SK-N-MC (cell line): ENCODE measurements at regions not wholly inside any gene's neighbourhood (a gene's known extent, or its start where the extent isn't known, plus 50 kb on each side); places are given as distances from the start of the nearest gene placed in this dataset.

ENCODE experiments used
- EZH2 ChIP-seq: fragments of 200-600 bp; sonication (generic); IDR thresholded peaks from one replicate; pipeline ENCODE4 v1.6.1; 2017; ENCODE audit warnings: antibody characterized with exemption
- FOXP2 ChIP-seq: optimal IDR thresholded peaks from 2 replicates; pipeline ENCODE3; 2011; ENCODE audit warnings: mild to moderate bottlenecking, moderate library complexity; ENCODE audit not compliant: insufficient read depth; ENCODE audit errors: extremely low read length, control extremely low read depth
- POLR2AphosphoS5 ChIP-seq: IDR thresholded peaks from 2 replicates; pipeline ENCODE4 v1.6.1; 2012; ENCODE audit warnings: mild to moderate bottlenecking, low read depth, low read length, borderline replicate concordance

DNA sequence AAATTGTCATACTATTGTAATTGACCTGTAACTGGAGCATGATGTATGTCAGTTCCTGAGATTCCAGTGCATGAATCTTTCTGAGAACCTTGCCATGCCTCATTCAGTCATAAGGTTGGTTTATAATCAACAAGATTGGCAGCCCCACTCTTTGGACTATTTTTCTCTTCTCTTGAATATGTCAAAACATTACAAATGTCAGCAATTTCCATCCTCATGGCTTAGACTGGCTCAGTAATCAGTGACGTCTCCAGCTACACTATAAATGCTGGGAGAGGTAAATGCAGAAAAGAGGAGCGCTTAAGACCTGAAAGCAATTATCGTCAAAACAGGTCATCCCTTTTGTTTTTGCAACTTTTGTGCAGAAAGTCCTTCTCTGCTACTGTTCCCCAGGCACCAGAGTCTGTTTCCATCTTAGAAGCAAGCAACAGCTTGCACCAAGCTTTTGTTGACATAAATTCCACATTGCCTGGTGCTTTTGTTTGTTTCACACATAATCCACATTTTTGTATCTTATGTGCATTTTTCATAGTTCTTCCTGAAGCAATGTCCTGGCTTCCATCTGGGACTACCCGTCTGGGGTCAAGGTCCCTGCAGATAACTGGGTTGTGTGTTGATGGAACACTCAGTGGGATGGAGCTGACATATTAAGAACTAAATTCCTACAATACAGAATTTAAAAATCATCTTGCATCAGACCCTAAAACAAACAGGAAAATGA lies 149.8 kb downstream of the OSR1 start:
- TF ChIP-seq EZH2 (no peak), POLR2AphosphoS5 (no peak), FOXP2 (no peak)
